Esophagus squamous epithelium (tissue), 5 donors: ENCODE measurements at regions not wholly inside any gene's neighbourhood (a gene's known extent, or its start where the extent isn't known, plus 50 kb on each side); places are given as distances from the start of the nearest gene placed in this dataset.

Experiments
- DNase-seq: peaks from one replicate; lab custom pipeline; 2025; lab: John Stamatoyannopoulos, UW
- H3K27ac ChIP-seq, 4 donors: fragments of 200-600 bp; sonication (generic); one replicate each; pipeline ENCODE4 v1.5.1; 2016 to 2019; ENCODE audit warnings: mild to moderate bottlenecking in 1 of 4
- H3K27me3 ChIP-seq, 4 donors: fragments of 200-600 bp; sonication (generic); 1 replicate in 3 of 4; 2 replicates in 1 of 4; pipeline versions ENCODE4 v1.5.1 to v1.6.0; 2017 to 2021; ENCODE audit warnings: antibody characterized with exemption in 1 of 4
- H3K36me3 ChIP-seq, 3 donors: fragments of 200-600 bp; sonication (generic); one replicate each; pipeline ENCODE4 v1.5.1; 2016 to 2019
- H3K4me1 ChIP-seq, 3 donors: fragments of 200-600 bp; sonication (generic); one replicate each; pipeline ENCODE4 v1.5.1; 2017 to 2019
- H3K4me3 ChIP-seq, 4 donors: fragments of 200-600 bp; sonication (generic); 1 replicate in 3 of 4; 2 replicates in 1 of 4; pipeline ENCODE4 v1.5.1; 2016 to 2019; ENCODE audit warnings: mild to moderate bottlenecking in 2 of 4, moderate library complexity in 1 of 4
- H3K9me3 ChIP-seq, 3 donors: fragments of 200-600 bp; sonication (generic); one replicate each; pipeline ENCODE4 v1.5.1; 2016 to 2019
- CTCF ChIP-seq, 6 experiments: fragments of 450-650 bp in 4 of 6; fragments of 200-600 bp in 2 of 6; sonication (generic) in 2 of 6; IDR thresholded peaks; one replicate each; pipeline ENCODE4 v1.5.1; 2016 to 2019; ENCODE audit warnings: antibody characterized with exemption in 6 of 6, mild to moderate bottlenecking in 4 of 6, moderate library complexity in 4 of 6
- POLR2A ChIP-seq, 4 donors: fragments of 450-650 bp; IDR thresholded peaks; one replicate each; pipeline ENCODE4 v1.6.1; 2017; ENCODE audit warnings: antibody characterized with exemption in 4 of 4, mild to moderate bottlenecking in 4 of 4, moderate library complexity in 3 of 4
- WGBS, 2 donors: methylation state at CpG; one replicate each; pipeline ENCODE4 v1.1.5; 2018; 5-methylcytosine and 5-hydroxymethylcytosine counted together
- intact Hi-C: fragments of 100-400 bp; cut with DNase I; formaldehyde crosslinking; loops from one replicate; pipeline ENCODE4 v1.15.0; 2022
- donor health status: DM: yes; HTN: yes; CAD: no.

GRCh38 chr19:28567834-28568233 lies 645.1 kb downstream of the UQCRFS1 start:
- H3K27ac ChIP-seq: no peak overlapping the region
- no peaks in the 10 kb centered on the region for H3K27me3 ChIP-seq
- no peak for DNase-seq
- WGBS, 2 donors: 86% methylated on average over 1 of the region's 1 CpG; no CpG with 5 or more reads in 1 of the 2 donors
- no peak for TF ChIP-seq POLR2A (IDR thresholded peaks at IDR 0.05)
- no peak for TF ChIP-seq CTCF (IDR thresholded peaks at IDR 0.05)
- H3K4me1 ChIP-seq: no peaks in the 10 kb centered on the region
- peaks cover 0 to 4% (median 0%) of the 10 kb centered on the region in 3 donors for H3K9me3 ChIP-seq
- H3K4me3 ChIP-seq: no peak overlapping the region
- H3K36me3 ChIP-seq: no peaks in the 10 kb centered on the region
- intact Hi-C loops: no loop called here

- DNase-seq: no peak
- Histone ChIP-seq H3K9me3 (no peaks in the 10 kb centered on the region), H3K4me3 (no peak overlapping the region), H3K36me3 (no peaks in the 10 kb centered on the region), H3K27ac (no peak overlapping the region), H3K4me1 (no peaks in the 10 kb centered on the region), H3K27me3 (no peaks in the 10 kb centered on the region)
- whole genome bisulfite sequencing, 2 donors: 74% methylated on average over 13 of the region's 13 CpGs
- no peak for TF ChIP-seq POLR2A (IDR thresholded peaks at IDR 0.05)
- no peak for TF ChIP-seq CTCF (IDR thresholded peaks at IDR 0.05)
- intact Hi-C loops: no loop called here
These were observed 648.7 kb downstream of the UQCRFS1 start for GRCh38 chr19:28563964-28564921.

GRCh38 chr19:28560786-28561185 lies 652.2 kb downstream of the UQCRFS1 start:
- no peaks in the 10 kb centered on the region for H3K9me3 ChIP-seq
- no peak overlapping the region for H3K4me3 ChIP-seq
- 66 to 67% methylated on average over 4 of the region's 4 CpGs for WGBS, 2 donors
- intact Hi-C loops: no loop called here
- H3K27ac ChIP-seq: no peak overlapping the region
- no peak for TF ChIP-seq POLR2A (IDR thresholded peaks at IDR 0.05)
- TF ChIP-seq CTCF (IDR thresholded peaks at IDR 0.05): no peak
- no peaks in the 10 kb centered on the region for H3K4me1 ChIP-seq
- DNase-seq: no peak
- H3K27me3 ChIP-seq: no peaks in the 10 kb centered on the region
- no peaks in the 10 kb centered on the region for H3K36me3 ChIP-seq

GRCh38 chr19:28558783-28559182 lies 654.2 kb downstream of the UQCRFS1 start:
- DNase-seq: no peak
- Histone ChIP-seq H3K9me3 (no peaks in the 10 kb centered on the region), H3K4me3 (no peak overlapping the region), H3K27ac (no peak overlapping the region), H3K27me3 (no peaks in the 10 kb centered on the region), H3K4me1 (no peaks in the 10 kb centered on the region), H3K36me3 (no peaks in the 10 kb centered on the region)
- WGBS, 2 donors: 43 to 50% methylated on average over 2 of the region's 2 CpGs
- TF ChIP-seq POLR2A (IDR thresholded peaks at IDR 0.05) (no peak), CTCF (IDR thresholded peaks at IDR 0.05) (no peak)
- intact Hi-C loops: no loop called here

- DNase-seq: no peak
- TF ChIP-seq CTCF (IDR thresholded peaks at IDR 0.05) (no peak), POLR2A (IDR thresholded peaks at IDR 0.05) (no peak)
- intact Hi-C loops: no loop called here
- Histone ChIP-seq H3K4me1 (no peaks in the 10 kb centered on the region), H3K9me3 (no peaks in the 10 kb centered on the region), H3K36me3 (no peaks in the 10 kb centered on the region), H3K27ac (no peak overlapping the region), H3K27me3 (no peaks in the 10 kb centered on the region), H3K4me3 (no peak overlapping the region)
These were observed 656.6 kb downstream of the UQCRFS1 start for GRCh38 chr19:28556371-28556770.
